Spleen (tissue), 11 donors: ENCODE measurements at regions not wholly inside any gene's neighbourhood (a gene's known extent, or its start where the extent isn't known, plus 50 kb on each side); places are given as distances from the start of the nearest gene placed in this dataset.

ENCODE experiments used
- DNase-seq: peaks from one replicate; pipeline ENCODE4 v3.0.0-alpha.2; 2020
- H3K27ac ChIP-seq, 8 donors: fragments of 200-600 bp; sonication (generic) in 7 of 8; 1 replicate in 4 of 8; 2 replicates in 4 of 8; pipeline versions ENCODE4 v1.5.0 to v1.8.0; 2016 to 2021; ENCODE audit warnings: inconsistent platforms in 4 of 8, mild to moderate bottlenecking in 4 of 8, moderate library complexity in 1 of 8
- H3K27me3 ChIP-seq, 7 donors: fragments of 200-600 bp; sonication (generic) in 6 of 7; replicated peaks in 1 of 7; 1 replicate in 4 of 7; 2 replicates in 3 of 7; pipeline versions ENCODE4 v1.5.0 to v1.8.0; 2016 to 2021; ENCODE audit warnings: inconsistent platforms in 3 of 7, mild to moderate bottlenecking in 1 of 7
- H3K36me3 ChIP-seq, 6 donors: fragments of 200-600 bp; sonication (generic) in 5 of 6; 1 replicate in 4 of 6; 2 replicates in 2 of 6; pipeline versions ENCODE4 v1.5.0 to v1.8.0; 2016 to 2021; ENCODE audit warnings: inconsistent platforms in 2 of 6
- H3K4me1 ChIP-seq, 6 donors: fragments of 200-600 bp; sonication (generic) in 5 of 6; 1 replicate in 3 of 6; 2 replicates in 3 of 6; pipeline versions ENCODE4 v1.5.0 to v1.8.0; 2016 to 2021; ENCODE audit warnings: inconsistent platforms in 3 of 6
- H3K4me3 ChIP-seq, 8 donors: fragments of 200-600 bp; sonication (generic) in 7 of 8; 1 replicate in 4 of 8; 2 replicates in 4 of 8; pipeline versions ENCODE4 v1.5.0 to v1.8.0; 2016 to 2021; ENCODE audit warnings: inconsistent platforms in 4 of 8, mild to moderate bottlenecking in 4 of 8, moderate library complexity in 2 of 8
- H3K9me3 ChIP-seq, 8 donors: fragments of 200-600 bp; sonication (generic) in 7 of 8; 1 replicate in 4 of 8; 2 replicates in 4 of 8; pipeline versions ENCODE4 v1.5.0 to v1.8.0; 2016 to 2021; ENCODE audit warnings: inconsistent platforms in 4 of 8
- POLR2A ChIP-seq, 3 donors: fragments of 450-650 bp; IDR thresholded peaks; one replicate each; pipeline ENCODE4 v1.5.1; 2017; ENCODE audit warnings: antibody characterized with exemption in 3 of 3, mild to moderate bottlenecking in 1 of 3
- POLR2AphosphoS5 ChIP-seq, 3 donors: sonication (generic); formaldehyde crosslinking; IDR thresholded peaks; one replicate each; pipeline ENCODE4 v1.5.1; 2017; ENCODE audit warnings: antibody characterized with exemption in 3 of 3
- WGBS, 5 donors: extraction: QIAGEN DNeasy Blood & Tissue Kit in 3 of 5; methylation state at CpG; one replicate each; pipeline versions ENCODE4 v1.1.5 to v1.1.7; 2013 to 2018; 5-methylcytosine and 5-hydroxymethylcytosine counted together
- intact Hi-C: fragments of 100-400 bp; cut with DNase I; formaldehyde crosslinking; loops from one replicate; pipeline ENCODE4 v1.15.0; 2023; ENCODE audit warnings: low total_unique reads
- TF ChIP-seq, protein P1 (sequence below), 11 experiments: fragments of 200-600 bp in 7 of 11; fragments of 450-650 bp in 4 of 11; sonication (generic) in 4 of 11; IDR thresholded peaks in 8 of 11; conservative IDR thresholded peaks in 3 of 11; 1 replicate in 7 of 11; 2 replicates in 4 of 11; pipeline versions ENCODE4 v1.4.0 to v1.8.0; 2016 to 2021; ENCODE audit warnings: antibody characterized with exemption in 11 of 11, inconsistent platforms in 4 of 11, mild to moderate bottlenecking in 1 of 11
- donor health status: healthy with polysubstance abuse.
- donor health status: DM: no; HTN: no; CAD: no; lungs with moderate emphysema.
- donor health status: DM: no; HTN: no; CAD: no.
- donor health status: Bipolar disorder and iron deficiency.
- donor health status: healthy.
- donor health status: DM: no; HTN: no; CAD: no.
- donor health status: DM: yes; HTN: yes; CAD: no.

DNA sequence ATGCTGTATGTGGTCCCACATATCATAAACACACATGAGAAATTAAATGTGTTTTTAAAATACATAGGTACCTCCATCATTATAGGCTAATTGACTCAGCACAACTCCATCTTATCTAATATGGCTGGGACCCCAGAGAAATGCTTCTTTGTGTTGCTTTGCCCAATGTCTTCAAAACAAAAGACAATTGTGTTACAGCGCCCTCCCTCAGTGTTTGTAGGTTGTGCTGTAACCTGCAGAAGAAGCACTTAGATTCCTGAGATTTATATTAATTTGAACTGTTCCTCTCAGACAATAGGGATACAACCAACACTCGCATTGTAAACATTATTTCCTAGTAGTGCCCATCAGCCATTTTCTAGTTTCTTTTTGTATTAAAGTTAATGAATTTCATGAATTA is 303.4 kb downstream of the MZT1 start:
- Histone ChIP-seq H3K4me3 (no peak overlapping the region), H3K27ac (no peak overlapping the region), H3K4me1 (no peaks in the 10 kb centered on the region), H3K27me3 (no peaks in the 10 kb centered on the region), H3K36me3 (no peaks in the 10 kb centered on the region), H3K9me3 (no peaks in the 10 kb centered on the region)
- no peak for DNase-seq
- intact Hi-C loops, result no loop called here
- 84 to 95% (median 92%) methylated on average over 2 of the region's 2 CpGs for WGBS, 5 donors
- TF ChIP-seq POLR2AphosphoS5 (IDR thresholded peaks at IDR 0.05), result no peak
- no peak for TF ChIP-seq POLR2A (IDR thresholded peaks at IDR 0.05)
- TF ChIP-seq, protein P1, sequence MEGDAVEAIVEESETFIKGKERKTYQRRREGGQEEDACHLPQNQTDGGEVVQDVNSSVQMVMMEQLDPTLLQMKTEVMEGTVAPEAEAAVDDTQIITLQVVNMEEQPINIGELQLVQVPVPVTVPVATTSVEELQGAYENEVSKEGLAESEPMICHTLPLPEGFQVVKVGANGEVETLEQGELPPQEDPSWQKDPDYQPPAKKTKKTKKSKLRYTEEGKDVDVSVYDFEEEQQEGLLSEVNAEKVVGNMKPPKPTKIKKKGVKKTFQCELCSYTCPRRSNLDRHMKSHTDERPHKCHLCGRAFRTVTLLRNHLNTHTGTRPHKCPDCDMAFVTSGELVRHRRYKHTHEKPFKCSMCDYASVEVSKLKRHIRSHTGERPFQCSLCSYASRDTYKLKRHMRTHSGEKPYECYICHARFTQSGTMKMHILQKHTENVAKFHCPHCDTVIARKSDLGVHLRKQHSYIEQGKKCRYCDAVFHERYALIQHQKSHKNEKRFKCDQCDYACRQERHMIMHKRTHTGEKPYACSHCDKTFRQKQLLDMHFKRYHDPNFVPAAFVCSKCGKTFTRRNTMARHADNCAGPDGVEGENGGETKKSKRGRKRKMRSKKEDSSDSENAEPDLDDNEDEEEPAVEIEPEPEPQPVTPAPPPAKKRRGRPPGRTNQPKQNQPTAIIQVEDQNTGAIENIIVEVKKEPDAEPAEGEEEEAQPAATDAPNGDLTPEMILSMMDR (IDR thresholded peaks at IDR 0.05 in 8 of 11, conservative IDR thresholded peaks at IDR 0.05 in 3 of 11), result no peak

DNA sequence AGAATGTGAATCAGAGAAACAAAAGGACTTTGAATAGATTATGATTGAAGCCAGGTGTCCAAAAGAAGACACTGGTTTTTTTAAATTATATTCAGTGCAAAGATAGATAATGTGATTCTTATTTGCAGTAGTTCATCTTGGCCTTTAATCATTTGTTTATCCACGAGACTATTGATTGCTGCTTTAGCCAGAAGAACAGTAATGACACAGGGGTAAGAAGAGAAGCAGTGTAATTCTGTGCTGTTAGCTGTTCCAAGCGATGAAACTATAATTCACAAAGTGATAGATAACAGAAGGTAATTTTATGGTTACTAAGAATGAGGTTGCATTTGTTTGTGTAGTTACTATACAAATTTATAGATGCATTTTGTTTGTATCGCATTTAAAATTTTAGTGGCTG is 311.6 kb downstream of the MZT1 start:
- no peaks in the 10 kb centered on the region for H3K9me3 ChIP-seq
- H3K27me3 ChIP-seq, result no peaks in the 10 kb centered on the region
- H3K4me3 ChIP-seq, result no peak overlapping the region
- no peaks in the 10 kb centered on the region for H3K36me3 ChIP-seq
- TF ChIP-seq, protein P1 (IDR thresholded peaks at IDR 0.05 in 8 of 11, conservative IDR thresholded peaks at IDR 0.05 in 3 of 11), result no peak
- no peak for TF ChIP-seq POLR2A (IDR thresholded peaks at IDR 0.05)
- no peak for TF ChIP-seq POLR2AphosphoS5 (IDR thresholded peaks at IDR 0.05)
- DNase-seq, result no peak
- H3K4me1 ChIP-seq, result no peaks in the 10 kb centered on the region
- 80 to 88% (median 85%) methylated on average over 3 of the region's 3 CpGs for WGBS, 5 donors
- intact Hi-C loops, result no loop called here
- H3K27ac ChIP-seq, result no peak overlapping the region

DNA sequence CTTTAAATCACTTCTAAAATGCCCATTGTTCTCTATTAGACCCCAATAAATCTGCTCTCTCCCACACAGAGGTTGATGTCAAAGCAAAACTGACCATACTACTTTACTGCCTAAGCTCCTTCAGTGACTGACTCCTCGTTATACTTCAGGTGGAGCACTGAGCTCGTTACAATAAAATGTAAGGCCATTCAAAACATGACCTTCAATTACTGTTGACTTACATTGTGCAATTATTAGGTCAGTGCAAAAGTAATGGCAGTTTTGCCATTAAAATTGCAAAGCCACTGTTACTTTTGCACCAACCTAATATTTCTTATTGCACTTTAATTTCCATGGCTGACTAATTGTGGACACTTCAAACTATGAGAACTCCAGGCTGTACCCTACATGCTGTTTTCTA is 314.9 kb downstream of the MZT1 start:
- WGBS, 5 donors, result 60 to 70% (median 67%) methylated on average over 2 of the region's 2 CpGs
- H3K27ac ChIP-seq, result no peak overlapping the region

DNA sequence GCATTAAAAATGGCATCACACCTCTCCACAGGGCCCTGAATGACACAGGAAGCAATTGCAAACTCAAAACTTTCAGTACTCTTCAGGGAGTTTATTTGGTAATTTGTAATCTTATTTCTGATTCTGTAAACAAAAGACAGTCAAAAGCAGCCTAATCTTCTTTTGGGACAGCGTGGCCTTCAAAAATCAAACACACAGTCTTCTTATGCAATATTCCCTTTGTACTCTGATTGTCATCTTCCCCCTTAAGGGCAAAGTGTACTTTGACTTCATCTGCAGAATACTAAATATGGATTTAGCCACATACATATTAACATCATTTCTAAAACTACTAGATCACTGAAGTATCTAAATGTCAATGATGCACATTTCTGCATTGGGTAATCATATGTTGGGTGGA is 322.0 kb downstream of the MZT1 start:
- intact Hi-C loops, result no loop called here

More for the DNA sequence above, 314.9 kb downstream of the MZT1 start:
- H3K36me3 ChIP-seq, result no peaks in the 10 kb centered on the region
- intact Hi-C loops, result no loop called here
- TF ChIP-seq POLR2AphosphoS5 (IDR thresholded peaks at IDR 0.05), result no peak
- TF ChIP-seq POLR2A (IDR thresholded peaks at IDR 0.05), result no peak
- no peak overlapping the region for H3K4me3 ChIP-seq
- H3K4me1 ChIP-seq, result no peaks in the 10 kb centered on the region
- DNase-seq, result no peak
- H3K27me3 ChIP-seq, result no peaks in the 10 kb centered on the region
- H3K9me3 ChIP-seq, result no peaks in the 10 kb centered on the region

More for the DNA sequence above, 322.0 kb downstream of the MZT1 start:
- Histone ChIP-seq H3K4me1 (no peaks in the 10 kb centered on the region), H3K27me3 (no peaks in the 10 kb centered on the region), H3K9me3 (no peaks in the 10 kb centered on the region), H3K27ac (no peak overlapping the region), H3K36me3 (no peaks in the 10 kb centered on the region), H3K4me3 (no peak overlapping the region)
- TF ChIP-seq, protein P1 (IDR thresholded peaks at IDR 0.05 in 8 of 11, conservative IDR thresholded peaks at IDR 0.05 in 3 of 11), result no peak
- TF ChIP-seq POLR2AphosphoS5 (IDR thresholded peaks at IDR 0.05), result no peak
- TF ChIP-seq POLR2A (IDR thresholded peaks at IDR 0.05), result no peak
- DNase-seq, result no peak
- whole genome bisulfite sequencing, 5 donors, result 79 to 91% (median 89%) methylated on average over 1 of the region's 1 CpG
